ENCODE measurements at regions not wholly inside any gene's neighbourhood (a gene's known extent, or its start where the extent isn't known, plus 50 kb on each side); places are given as distances from the start of the nearest gene placed in this dataset.

DNA sequence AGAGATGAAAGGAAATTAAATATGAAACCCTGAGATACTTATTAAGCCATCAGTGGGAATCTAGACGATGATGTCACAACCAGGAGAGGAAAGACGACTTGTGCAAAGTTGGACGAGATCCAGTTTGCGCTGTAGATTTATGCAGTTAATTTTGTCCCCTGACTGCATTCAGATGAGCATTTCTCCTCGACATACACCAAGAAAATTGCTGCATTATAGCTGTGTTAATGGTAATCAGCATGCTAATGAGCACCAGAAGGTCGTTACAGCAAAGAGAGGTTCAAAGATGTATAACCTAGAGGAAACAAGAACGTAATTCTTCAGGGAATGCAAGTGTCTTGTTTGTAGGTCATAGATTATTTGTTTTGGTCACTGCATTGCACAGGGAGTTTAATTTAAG, 371.7 kb downstream of the RBM26 start:
- no peak overlapping the region for H3K4me2 ChIP-seq (ENCODE audit: insufficient read depth in 1 of 2, low read depth in 2 of 2, low read length in 2 of 2)
- FAIRE-seq (no peak), DNase-seq (ENCODE audit: low read depth in 1 of 2, low spot score in 2 of 2) (no peak)
- no peak overlapping the region for H2BK5ac ChIP-seq (ENCODE audit: low read depth, low read length)
- no peaks in the 10 kb centered on the region for H3K79me2 ChIP-seq (ENCODE audit: control insufficient read depth in 1 of 2, insufficient read depth in 2 of 2, low read length in 2 of 2)
- no peaks in the 10 kb centered on the region for H3K27me3 ChIP-seq (replicated peaks in 1 of 4; ENCODE audit: control insufficient read depth in 3 of 4, extremely low read depth in 1 of 4, insufficient read depth in 3 of 4, low read length in 3 of 4)
- H4K8ac ChIP-seq (ENCODE audit: extremely low read depth, insufficient read depth, low read length), result no peak overlapping the region
- no peak overlapping the region for H2AK5ac ChIP-seq (ENCODE audit: low read depth, low read length)
- no peak overlapping the region for H3K23ac ChIP-seq (ENCODE audit: insufficient read length)
- no peak overlapping the region for H2BK20ac ChIP-seq (ENCODE audit: low read length)
- H3K56ac ChIP-seq (replicated peaks; ENCODE audit: insufficient read length, low read depth, low read length), result no peak overlapping the region
- H3K9ac ChIP-seq (replicated peaks in 1 of 4; ENCODE audit: extremely low read depth in 1 of 4, low read depth in 3 of 4, low read length in 3 of 4), result no peak overlapping the region
- no peaks in the 10 kb centered on the region for H3K79me1 ChIP-seq (ENCODE audit: low read depth, low read length)
- H4K20me1 ChIP-seq (replicated peaks in 1 of 2; ENCODE audit: control insufficient read depth in 1 of 2, insufficient read depth in 2 of 2, low read length in 2 of 2), result no peaks in the 10 kb centered on the region
- CTCF ChIA-PET (ENCODE audit: partially characterized antibody), result interaction anchor here (1.1 kb wide), 1 partner anchor 56 kb away, joined by 3 read pairs; no protein-coding TSS in a partner anchor
- H2BK12ac ChIP-seq (ENCODE audit: low read depth, low read length), result no peak overlapping the region
- H2BK15ac ChIP-seq (ENCODE audit: low read length), result no peak overlapping the region
- TF ChIP-seq NRF1 (IDR thresholded peaks at IDR 0.05; ENCODE audit: low read depth, low read length) (no peak), BACH1 (IDR thresholded peaks at IDR 0.05; ENCODE audit: low read length) (no peak), YY1 (IDR thresholded peaks at IDR 0.05; ENCODE audit: low read depth, low read length) (no peak), POU5F1 (IDR thresholded peaks at IDR 0.05; ENCODE audit: low read depth, low read length) (no peak), CBX5 (IDR thresholded peaks at IDR 0.05; ENCODE audit: low read depth, low read length) (no peak), NANOG (IDR thresholded peaks at IDR 0.05; ENCODE audit: insufficient read depth, low read depth, low read length, poor library complexity, severe bottlenecking) (no peak), CBX8 (IDR thresholded peaks at IDR 0.05; ENCODE audit: borderline replicate concordance, low read depth, low read length) (no peak), TAF1 (IDR thresholded peaks at IDR 0.05; ENCODE audit: low read depth, low read length) (no peak), RXRA (IDR thresholded peaks at IDR 0.05; ENCODE audit: insufficient read depth, low read depth, low read length) (no peak), BRCA1 (IDR thresholded peaks at IDR 0.05; ENCODE audit: low read depth, low read length) (no peak)
- TF ChIP-seq, protein P1, sequence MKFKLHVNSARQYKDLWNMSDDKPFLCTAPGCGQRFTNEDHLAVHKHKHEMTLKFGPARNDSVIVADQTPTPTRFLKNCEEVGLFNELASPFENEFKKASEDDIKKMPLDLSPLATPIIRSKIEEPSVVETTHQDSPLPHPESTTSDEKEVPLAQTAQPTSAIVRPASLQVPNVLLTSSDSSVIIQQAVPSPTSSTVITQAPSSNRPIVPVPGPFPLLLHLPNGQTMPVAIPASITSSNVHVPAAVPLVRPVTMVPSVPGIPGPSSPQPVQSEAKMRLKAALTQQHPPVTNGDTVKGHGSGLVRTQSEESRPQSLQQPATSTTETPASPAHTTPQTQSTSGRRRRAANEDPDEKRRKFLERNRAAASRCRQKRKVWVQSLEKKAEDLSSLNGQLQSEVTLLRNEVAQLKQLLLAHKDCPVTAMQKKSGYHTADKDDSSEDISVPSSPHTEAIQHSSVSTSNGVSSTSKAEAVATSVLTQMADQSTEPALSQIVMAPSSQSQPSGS (IDR thresholded peaks at IDR 0.05; ENCODE audit: low read length), result no peak
- TF ChIP-seq, protein P2, sequence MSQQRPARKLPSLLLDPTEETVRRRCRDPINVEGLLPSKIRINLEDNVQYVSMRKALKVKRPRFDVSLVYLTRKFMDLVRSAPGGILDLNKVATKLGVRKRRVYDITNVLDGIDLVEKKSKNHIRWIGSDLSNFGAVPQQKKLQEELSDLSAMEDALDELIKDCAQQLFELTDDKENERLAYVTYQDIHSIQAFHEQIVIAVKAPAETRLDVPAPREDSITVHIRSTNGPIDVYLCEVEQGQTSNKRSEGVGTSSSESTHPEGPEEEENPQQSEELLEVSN (IDR thresholded peaks at IDR 0.05), result no peak
- TF ChIP-seq, protein P3, sequence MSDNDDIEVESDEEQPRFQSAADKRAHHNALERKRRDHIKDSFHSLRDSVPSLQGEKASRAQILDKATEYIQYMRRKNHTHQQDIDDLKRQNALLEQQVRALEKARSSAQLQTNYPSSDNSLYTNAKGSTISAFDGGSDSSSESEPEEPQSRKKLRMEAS (IDR thresholded peaks at IDR 0.05), result no peak
- H4K91ac ChIP-seq (replicated peaks; ENCODE audit: insufficient read length, low read length), result no peak overlapping the region
- no peaks in the 10 kb centered on the region for H3K36me3 ChIP-seq (ENCODE audit: control insufficient read depth in 2 of 4, insufficient read depth in 4 of 4, low read length in 3 of 4)
- H3K27ac ChIP-seq (ENCODE audit: low read depth, low read length), result no peak overlapping the region
- no peaks in the 10 kb centered on the region for H3K9me3 ChIP-seq (ENCODE audit: insufficient read depth in 2 of 2, low read depth in 1 of 2, low read length in 1 of 2)
- H3K14ac ChIP-seq (ENCODE audit: insufficient read length), result no peak overlapping the region
- H3K4me3 ChIP-seq (ENCODE audit: extremely low read depth in 1 of 4, insufficient read depth in 2 of 4, low read depth in 3 of 4, low read length in 4 of 4), result no peak overlapping the region
- H2AFZ ChIP-seq (ENCODE audit: low read length), result no peak overlapping the region
- H3K18ac ChIP-seq (ENCODE audit: extremely low read depth, low read length), result no peak overlapping the region
- no peak overlapping the region for H3K4ac ChIP-seq (replicated peaks; ENCODE audit: insufficient read length, low read depth, low read length)
- 90% methylated on average over 7 of the region's 7 CpGs; no CpG with 5 or more reads in 1 of the 2 experiments for WGBS, 2 experiments (ENCODE audit: extremely low coverage in 1 of 2, insufficient coverage in 1 of 2, insufficient read length in 1 of 2, insufficient replicate concordance in 2 of 2, low coverage in 1 of 2, low lambda C conversion rate in 2 of 2, missing lambda C conversion rate in 1 of 2)
- POLR2A ChIA-PET (ENCODE audit: partially characterized antibody), result no interaction called here
- H4K5ac ChIP-seq (ENCODE audit: insufficient read length, low read depth, low read length), result no peak overlapping the region
- no peak overlapping the region for H2BK120ac ChIP-seq (replicated peaks; ENCODE audit: low read depth, low read length)
- H3K4me1 ChIP-seq (replicated peaks in 1 of 4; ENCODE audit: control insufficient read depth in 3 of 4, insufficient read depth in 4 of 4, low read length in 3 of 4), result no peaks in the 10 kb centered on the region
- H3K23me2 ChIP-seq (ENCODE audit: low read depth, low read length), result no peaks in the 10 kb centered on the region

All from H1 (cell line).